ENCODE measurements at regions not wholly inside any gene's neighbourhood (a gene's known extent, or its start where the extent isn't known, plus 50 kb on each side); places are given as distances from the start of the nearest gene placed in this dataset.
A peak's percentile ranks its signal among the peaks of the same experiment; 100 is the strongest.

DNA sequence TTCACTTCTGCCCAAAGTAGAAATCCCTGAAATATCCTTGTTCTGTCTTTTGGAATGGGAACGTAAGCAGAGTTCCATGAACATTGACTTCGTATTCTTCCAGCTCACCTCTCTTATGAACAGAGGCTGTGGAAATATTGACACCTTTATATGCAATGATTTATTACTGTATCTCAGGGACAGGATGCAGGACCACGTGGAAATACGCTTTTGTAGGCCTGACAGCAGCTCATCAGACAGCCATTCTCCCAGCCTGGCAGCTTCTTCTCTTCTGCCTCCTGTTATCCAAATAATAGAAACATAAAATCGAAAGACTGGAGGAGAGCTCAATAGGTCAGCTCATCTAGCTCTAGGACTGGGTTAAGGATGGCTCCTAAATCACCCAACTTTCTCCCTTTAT is 106.2 kb upstream of the DTNBP1 start:
- no peak for DNase-seq
- H3K36me3 Mint-ChIP-seq: no peaks in the 10 kb centered on the region
- H3K27me3 Mint-ChIP-seq: peaks cover 8% of the 10 kb centered on the region
- H3K9me3 ChIP-seq (ENCODE audit: control insufficient read depth in 2 of 2, low read length in 2 of 2): no peaks in the 10 kb centered on the region
- H3K27ac Mint-ChIP-seq: no peak overlapping the region
- H3K4me3 ChIP-seq (ENCODE audit: low read depth, low read length): no peak overlapping the region
- peaks cover 0 to 2% (median 0%) of the 10 kb centered on the region in 7 donors for H3K9me3 Mint-ChIP-seq
- H3K4me3 Mint-ChIP-seq: no peak overlapping the region
- no peaks in the 10 kb centered on the region for H3K4me1 ChIP-seq (ENCODE audit: control insufficient read depth, insufficient read depth, low read length, poor library complexity, severe bottlenecking)
- peaks cover 0 to 11% (median 1%) of the 10 kb centered on the region in 4 donors for H3K4me1 Mint-ChIP-seq
- H3K36me3 ChIP-seq (ENCODE audit: control insufficient read depth, insufficient read depth, low read length): no peaks in the 10 kb centered on the region
- no peak overlapping the region for H3K27ac ChIP-seq (ENCODE audit: insufficient read depth, low read length, poor library complexity, severe bottlenecking)
- ATAC-seq (ENCODE audit: low read depth in 2 of 2): no peak
- no peaks in the 10 kb centered on the region for H3K27me3 ChIP-seq (ENCODE audit: control insufficient read depth, insufficient read depth, low read length)

DNA sequence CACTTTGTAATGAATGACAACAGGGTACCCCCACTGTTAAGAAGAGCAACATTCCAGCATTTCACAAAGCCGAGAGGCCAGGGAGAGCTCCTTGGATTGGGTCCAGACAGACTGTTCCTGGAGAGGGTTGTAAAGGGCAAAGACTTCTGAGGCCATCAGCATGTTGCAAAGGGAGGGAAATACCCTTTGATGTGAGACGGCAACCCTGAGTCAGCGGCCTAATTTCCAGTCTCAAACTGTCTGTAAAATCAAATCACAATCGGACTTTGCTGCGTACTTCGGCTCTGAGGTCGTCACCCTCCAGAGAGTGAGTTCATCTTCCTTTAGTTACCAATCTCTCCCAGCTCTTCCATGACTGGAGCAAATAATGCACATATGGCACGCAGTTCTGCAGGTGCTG is 101.0 kb upstream of the DTNBP1 start:
- Mint-ChIP-seq H3K4me1 (no peaks in the 10 kb centered on the region), H3K9me3 (peaks cover 0 to 1% (median 0%) of the 10 kb centered on the region in 7 donors), H3K4me3 (no peak overlapping the region), H3K36me3 (no peaks in the 10 kb centered on the region), H3K27ac (no peak overlapping the region), H3K27me3 (peaks cover 14% of the 10 kb centered on the region)
- ATAC-seq (ENCODE audit: low read depth in 2 of 2) (no peak), DNase-seq (no peak)
- Histone ChIP-seq H3K9me3 (ENCODE audit: control insufficient read depth in 2 of 2, low read length in 2 of 2) (no peaks in the 10 kb centered on the region), H3K4me1 (ENCODE audit: control insufficient read depth, insufficient read depth, low read length, poor library complexity, severe bottlenecking) (no peaks in the 10 kb centered on the region), H3K27ac (ENCODE audit: insufficient read depth, low read length, poor library complexity, severe bottlenecking) (no peak overlapping the region), H3K36me3 (ENCODE audit: control insufficient read depth, insufficient read depth, low read length) (no peaks in the 10 kb centered on the region), H3K4me3 (ENCODE audit: low read depth, low read length) (no peak overlapping the region), H3K27me3 (ENCODE audit: control insufficient read depth, insufficient read depth, low read length) (no peaks in the 10 kb centered on the region)

DNA sequence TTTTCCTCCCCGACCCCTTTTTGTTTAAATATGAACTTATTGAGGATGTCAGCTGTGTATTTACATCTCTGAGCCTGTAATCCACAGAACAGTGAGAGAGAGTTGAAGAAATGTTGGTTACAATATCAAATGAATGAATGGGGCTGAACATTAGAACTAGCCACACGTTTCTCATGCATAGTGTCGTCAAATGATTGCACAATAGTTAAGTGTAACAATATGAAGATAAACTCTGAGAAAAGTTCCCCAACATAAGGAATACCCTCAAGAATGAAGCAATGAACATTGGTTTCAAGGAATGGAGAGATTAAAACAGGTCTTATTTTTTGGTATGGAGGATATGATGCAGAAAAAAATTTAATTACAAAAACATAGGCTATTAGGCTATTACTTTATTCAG is 100.5 kb upstream of the DTNBP1 start:
- no peaks in the 10 kb centered on the region for H3K27me3 ChIP-seq (ENCODE audit: control insufficient read depth, insufficient read depth, low read length)
- Mint-ChIP-seq H3K9me3 (peaks cover 0 to 1% (median 0%) of the 10 kb centered on the region in 7 donors), H3K4me1 (no peaks in the 10 kb centered on the region), H3K36me3 (no peaks in the 10 kb centered on the region), H3K4me3 (no peak overlapping the region), H3K27ac (no peak overlapping the region), H3K27me3 (peaks cover 14% of the 10 kb centered on the region)
- H3K4me3 ChIP-seq (ENCODE audit: low read depth, low read length): no peak overlapping the region
- ATAC-seq (ENCODE audit: low read depth in 2 of 2) (no peak), DNase-seq (no peak)
- H3K4me1 ChIP-seq (ENCODE audit: control insufficient read depth, insufficient read depth, low read length, poor library complexity, severe bottlenecking): no peaks in the 10 kb centered on the region
- H3K36me3 ChIP-seq (ENCODE audit: control insufficient read depth, insufficient read depth, low read length): no peaks in the 10 kb centered on the region
- no peaks in the 10 kb centered on the region for H3K9me3 ChIP-seq (ENCODE audit: control insufficient read depth in 2 of 2, low read length in 2 of 2)
- H3K27ac ChIP-seq (ENCODE audit: insufficient read depth, low read length, poor library complexity, severe bottlenecking): no peak overlapping the region

DNA sequence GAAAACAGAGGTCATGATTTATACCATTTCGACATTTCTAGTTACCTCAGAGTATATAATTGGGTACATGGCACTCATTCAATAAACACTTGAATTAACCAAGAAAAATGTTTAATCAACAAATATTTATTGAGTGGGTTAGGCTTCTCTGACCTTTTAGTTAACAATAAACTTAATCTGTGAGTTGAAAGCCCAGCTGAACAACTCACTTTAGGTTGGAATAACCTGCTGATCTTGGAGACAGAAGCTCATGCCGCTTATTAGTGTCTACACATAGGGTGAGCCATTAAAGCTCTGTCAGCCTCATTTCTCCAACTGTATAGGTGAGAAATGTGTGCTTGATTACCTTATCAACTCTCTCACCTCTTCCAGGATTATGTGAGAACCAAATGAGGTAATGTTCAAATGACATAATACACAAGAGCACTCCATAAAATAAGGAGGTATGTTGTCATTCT is 98.2 kb upstream of the DTNBP1 start:
- no peaks in the 10 kb centered on the region for H3K27me3 ChIP-seq (ENCODE audit: control insufficient read depth, insufficient read depth, low read length)
- H3K9me3 ChIP-seq (ENCODE audit: control insufficient read depth in 2 of 2, low read length in 2 of 2): no peaks in the 10 kb centered on the region
- ATAC-seq (ENCODE audit: low read depth in 2 of 2): no peak
- no peak overlapping the region for H3K4me3 ChIP-seq (ENCODE audit: low read depth, low read length)
- H3K27ac Mint-ChIP-seq: no peak overlapping the region
- no peak overlapping the region for H3K4me3 Mint-ChIP-seq
- H3K4me1 Mint-ChIP-seq: no peaks in the 10 kb centered on the region
- H3K27me3 Mint-ChIP-seq: peaks cover 14% of the 10 kb centered on the region
- H3K9me3 Mint-ChIP-seq: peaks cover 0 to 5% (median 0%) of the 10 kb centered on the region in 7 donors
- H3K27ac ChIP-seq (ENCODE audit: insufficient read depth, low read length, poor library complexity, severe bottlenecking): no peak overlapping the region
- DNase-seq: no peak
- H3K4me1 ChIP-seq (ENCODE audit: control insufficient read depth, insufficient read depth, low read length, poor library complexity, severe bottlenecking): no peaks in the 10 kb centered on the region
- no peaks in the 10 kb centered on the region for H3K36me3 ChIP-seq (ENCODE audit: control insufficient read depth, insufficient read depth, low read length)
- no peaks in the 10 kb centered on the region for H3K36me3 Mint-ChIP-seq

DNA sequence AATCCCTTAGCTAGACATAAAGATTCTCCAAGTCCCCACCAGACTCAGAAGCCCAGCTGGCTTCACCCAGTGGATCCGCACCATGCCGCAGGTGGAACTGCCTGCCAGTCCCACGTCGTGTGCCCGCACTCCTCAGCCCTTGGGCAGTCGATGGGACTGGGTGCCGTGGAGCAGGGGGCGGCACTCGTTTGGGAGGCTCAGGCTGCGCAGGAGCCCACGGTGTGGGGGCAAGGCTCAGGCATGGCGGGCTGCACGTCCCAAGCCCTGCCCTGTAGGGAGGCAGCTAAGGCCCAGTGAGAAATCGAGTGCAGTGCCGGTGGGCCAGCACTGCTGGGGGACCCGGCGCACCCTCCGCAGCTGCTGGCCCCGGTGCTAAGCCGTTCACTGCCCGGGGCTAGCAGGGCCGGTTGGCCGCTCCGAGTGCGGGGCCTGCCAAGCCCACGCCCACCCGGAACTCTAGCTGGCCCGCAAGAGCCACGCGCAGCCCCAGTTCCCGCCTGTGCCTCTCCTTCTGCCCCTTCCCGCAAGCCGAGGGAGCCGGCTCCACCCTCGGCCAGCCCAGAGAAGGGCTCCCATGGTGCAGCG is 95.9 kb upstream of the DTNBP1 start:
- no peak overlapping the region for H3K27ac Mint-ChIP-seq
- Histone ChIP-seq H3K4me3 (ENCODE audit: low read depth, low read length) (no peak overlapping the region), H3K9me3 (ENCODE audit: control insufficient read depth in 2 of 2, low read length in 2 of 2) (no peaks in the 10 kb centered on the region), H3K4me1 (ENCODE audit: control insufficient read depth, insufficient read depth, low read length, poor library complexity, severe bottlenecking) (no peaks in the 10 kb centered on the region), H3K36me3 (ENCODE audit: control insufficient read depth, insufficient read depth, low read length) (no peaks in the 10 kb centered on the region), H3K27me3 (ENCODE audit: control insufficient read depth, insufficient read depth, low read length) (no peaks in the 10 kb centered on the region), H3K27ac (ENCODE audit: insufficient read depth, low read length, poor library complexity, severe bottlenecking) (no peak overlapping the region)
- peaks cover 0 to 5% (median 0%) of the 10 kb centered on the region in 7 donors for H3K9me3 Mint-ChIP-seq
- no peaks in the 10 kb centered on the region for H3K4me1 Mint-ChIP-seq
- ATAC-seq (ENCODE audit: low read depth in 2 of 2): no peak
- no peak overlapping the region for H3K4me3 Mint-ChIP-seq
- no peaks in the 10 kb centered on the region for H3K36me3 Mint-ChIP-seq
- H3K27me3 Mint-ChIP-seq: peaks cover 11% of the 10 kb centered on the region
- no peak for DNase-seq

DNA sequence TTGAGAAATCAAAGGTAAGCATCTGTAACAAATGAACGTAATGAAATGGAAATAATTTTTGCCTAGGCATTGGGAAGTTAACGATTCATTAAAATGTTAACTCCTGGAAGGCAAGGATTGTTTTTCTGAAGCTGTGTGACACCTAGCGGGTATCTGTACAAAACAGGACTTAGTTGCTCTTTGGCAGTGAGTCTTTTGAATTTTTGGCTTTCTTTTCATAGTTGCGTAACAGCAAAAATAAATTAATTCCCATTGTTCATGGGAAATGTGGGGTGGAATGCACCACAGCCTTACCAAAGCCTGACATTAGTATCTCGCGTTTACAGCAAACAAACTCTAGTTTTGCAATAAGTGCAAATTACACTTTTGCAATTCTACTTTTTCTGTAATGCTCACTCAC is 92.7 kb upstream of the DTNBP1 start:
- DNase-seq (no peak), ATAC-seq (ENCODE audit: low read depth in 2 of 2) (no peak)
- H3K27me3 ChIP-seq (ENCODE audit: control insufficient read depth, insufficient read depth, low read length): no peaks in the 10 kb centered on the region
- no peaks in the 10 kb centered on the region for H3K4me1 Mint-ChIP-seq
- no peaks in the 10 kb centered on the region for H3K4me1 ChIP-seq (ENCODE audit: control insufficient read depth, insufficient read depth, low read length, poor library complexity, severe bottlenecking)
- no peak overlapping the region for H3K27ac ChIP-seq (ENCODE audit: insufficient read depth, low read length, poor library complexity, severe bottlenecking)
- H3K9me3 Mint-ChIP-seq: peaks cover 0 to 4% (median 0%) of the 10 kb centered on the region in 7 donors
- no peak overlapping the region for H3K4me3 Mint-ChIP-seq
- H3K27ac Mint-ChIP-seq: no peak overlapping the region
- H3K27me3 Mint-ChIP-seq: peaks cover 11% of the 10 kb centered on the region
- H3K36me3 Mint-ChIP-seq: no peaks in the 10 kb centered on the region
- H3K9me3 ChIP-seq (ENCODE audit: control insufficient read depth in 2 of 2, low read length in 2 of 2): no peaks in the 10 kb centered on the region
- no peaks in the 10 kb centered on the region for H3K36me3 ChIP-seq (ENCODE audit: control insufficient read depth, insufficient read depth, low read length)
- H3K4me3 ChIP-seq (ENCODE audit: low read depth, low read length): no peak overlapping the region

DNA sequence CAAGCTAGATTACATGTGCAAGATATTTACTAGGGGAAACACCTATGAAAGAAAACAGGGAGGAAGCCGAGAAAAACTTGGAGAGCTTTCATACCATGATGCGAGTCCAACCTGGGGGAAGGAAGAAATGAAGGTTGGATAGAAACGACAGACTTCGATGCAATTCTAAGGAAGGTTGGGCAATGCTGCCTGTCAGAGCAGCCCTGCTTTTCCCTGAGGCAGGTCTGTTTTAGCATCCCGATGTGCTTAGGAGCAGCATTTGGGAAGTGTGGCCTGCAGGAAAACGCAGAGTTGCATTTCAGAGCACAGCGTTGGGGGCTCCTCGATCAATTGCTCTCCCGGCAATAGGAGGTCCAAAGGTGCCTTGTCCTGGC is 91.9 kb upstream of the DTNBP1 start:
- Mint-ChIP-seq H3K27ac (no peak overlapping the region), H3K4me3 (no peak overlapping the region), H3K9me3 (peaks cover 0 to 4% (median 0%) of the 10 kb centered on the region in 7 donors), H3K36me3 (no peaks in the 10 kb centered on the region), H3K4me1 (no peaks in the 10 kb centered on the region), H3K27me3 (peaks cover 7% of the 10 kb centered on the region)
- Histone ChIP-seq H3K4me1 (ENCODE audit: control insufficient read depth, insufficient read depth, low read length, poor library complexity, severe bottlenecking) (no peaks in the 10 kb centered on the region), H3K27ac (ENCODE audit: insufficient read depth, low read length, poor library complexity, severe bottlenecking) (no peak overlapping the region), H3K9me3 (ENCODE audit: control insufficient read depth in 2 of 2, low read length in 2 of 2) (no peaks in the 10 kb centered on the region), H3K27me3 (ENCODE audit: control insufficient read depth, insufficient read depth, low read length) (no peaks in the 10 kb centered on the region), H3K36me3 (ENCODE audit: control insufficient read depth, insufficient read depth, low read length) (no peaks in the 10 kb centered on the region), H3K4me3 (ENCODE audit: low read depth, low read length) (no peak overlapping the region)
- DNase-seq (no peak), ATAC-seq (ENCODE audit: low read depth in 2 of 2) (no peak)

DNA sequence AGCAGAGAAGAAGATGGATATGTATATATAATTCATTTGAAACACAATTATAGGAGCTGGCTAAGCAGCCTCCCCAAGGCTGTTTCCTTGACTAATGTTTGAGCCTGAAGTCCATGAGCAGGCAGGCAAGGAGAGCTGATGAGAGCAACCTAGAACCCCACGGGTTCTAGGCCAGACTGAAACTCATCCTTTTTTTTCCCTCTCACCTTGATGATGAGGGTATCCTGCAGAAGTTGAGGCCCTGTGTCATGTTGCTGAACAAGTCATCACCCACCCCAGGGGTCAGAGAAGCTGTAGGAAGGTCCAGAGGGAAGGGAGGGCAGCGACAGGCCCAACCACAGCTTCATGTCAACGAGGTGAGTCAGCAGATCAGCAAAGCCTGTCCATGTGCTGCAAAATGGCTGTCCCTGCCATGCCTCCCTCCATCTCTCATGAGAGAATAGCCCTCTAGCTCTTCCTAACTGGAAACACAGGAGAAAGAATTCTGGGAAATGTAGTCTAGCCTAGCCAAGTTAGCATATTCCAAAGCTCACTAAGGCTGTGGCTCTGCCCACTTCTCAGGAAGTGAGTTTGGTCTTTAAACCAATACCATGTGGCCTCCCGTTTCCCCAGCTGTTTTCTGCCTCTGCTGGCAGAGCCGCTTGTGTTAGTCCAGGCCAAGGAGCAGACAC is 91.3 kb upstream of the DTNBP1 start:
- peak overlapping the region in 1 of 3 donors; percentile 32 for H3K27ac Mint-ChIP-seq
- H3K4me1 Mint-ChIP-seq: no peaks in the 10 kb centered on the region
- no peaks in the 10 kb centered on the region for H3K36me3 ChIP-seq (ENCODE audit: control insufficient read depth, insufficient read depth, low read length)
- ATAC-seq (ENCODE audit: low read depth in 2 of 2): no peak
- no peaks in the 10 kb centered on the region for H3K27me3 ChIP-seq (ENCODE audit: control insufficient read depth, insufficient read depth, low read length)
- H3K4me1 ChIP-seq (ENCODE audit: control insufficient read depth, insufficient read depth, low read length, poor library complexity, severe bottlenecking): no peaks in the 10 kb centered on the region
- H3K9me3 ChIP-seq (ENCODE audit: control insufficient read depth in 2 of 2, low read length in 2 of 2): no peaks in the 10 kb centered on the region
- H3K4me3 Mint-ChIP-seq: no peak overlapping the region
- no peak overlapping the region for H3K27ac ChIP-seq (ENCODE audit: insufficient read depth, low read length, poor library complexity, severe bottlenecking)
- H3K27me3 Mint-ChIP-seq: peaks cover 7% of the 10 kb centered on the region
- no peaks in the 10 kb centered on the region for H3K36me3 Mint-ChIP-seq
- peaks cover 0 to 4% (median 0%) of the 10 kb centered on the region in 7 donors for H3K9me3 Mint-ChIP-seq
- H3K4me3 ChIP-seq (ENCODE audit: low read depth, low read length): no peak overlapping the region
- DNase-seq: no peak
